AG04449 (cell line): ENCODE measurements at regions not wholly inside any gene's neighbourhood (a gene's known extent, or its start where the extent isn't known, plus 50 kb on each side); places are given as distances from the start of the nearest gene placed in this dataset.

Experiments
- CTCF ChIA-PET: fragments of 350-600 bp; formaldehyde crosslinking; extraction: SDS; loops from one replicate; lab custom pipeline; 2021; ENCODE audit warnings: antibody characterized with exemption; lab: Yijun Ruan, JAX
- POLR2A ChIA-PET: fragments of 400-600, 350-600 bp; formaldehyde crosslinking; extraction: SDS; loops from one replicate; lab custom pipeline; 2020; ENCODE audit warnings: antibody characterized with exemption, inconsistent platforms; lab: Yijun Ruan, JAX
- DNase-seq: peaks from one replicate; pipeline ENCODE4 v3.0.0-alpha.2; 2010; ENCODE audit warnings: low read depth, low spot score
- H3K4me3 ChIP-seq: 2 replicates; pipeline ENCODE4 v1.5.1; 2011; ENCODE audit warnings: low read depth, mild to moderate bottlenecking, control low read depth, low read length
- TF ChIP-seq, protein P1 (sequence below): IDR thresholded peaks from one replicate; pipeline ENCODE4 v1.5.1; 2011; ENCODE audit warnings: mild to moderate bottlenecking, moderate library complexity, low read length, control low read depth, inconsistent platforms; ENCODE audit not compliant: insufficient read depth; ENCODE audit errors: missing control alignments

DNA sequence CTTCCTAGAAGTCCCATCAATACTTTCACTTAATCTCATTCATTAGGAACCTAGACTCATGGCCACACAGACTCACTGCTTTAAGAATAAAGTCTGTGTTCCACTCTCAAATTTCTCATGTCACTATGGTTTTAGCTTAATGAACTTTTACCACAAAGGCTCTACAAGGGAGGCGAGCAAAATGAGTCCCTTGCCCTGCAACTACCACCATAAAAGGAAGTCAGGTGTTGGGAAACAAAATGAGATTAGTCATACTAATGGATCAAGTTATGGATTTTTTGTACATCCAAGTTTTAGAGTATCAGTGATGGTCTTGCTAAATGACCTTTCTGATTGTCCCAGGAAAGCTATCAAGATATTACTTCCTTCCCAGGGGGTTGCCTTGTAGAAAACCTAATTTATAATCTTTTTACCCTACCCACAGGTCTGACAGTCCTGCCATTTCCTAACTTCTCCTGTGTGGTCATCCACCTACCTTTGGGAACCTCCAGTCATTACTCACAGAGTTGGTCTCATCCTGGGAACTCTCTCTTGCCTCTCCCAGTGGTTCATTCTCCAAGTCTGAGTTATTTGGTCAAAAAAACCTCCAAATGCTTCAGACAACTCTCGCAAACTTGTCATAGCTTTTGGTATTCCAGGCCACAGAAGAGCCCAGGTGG is 51.8 kb upstream of the SLC16A1 start:
- ChIA-PET POLR2A (no interaction called here), CTCF (interaction anchor here (1.1 kb wide), 1 partner anchor 199 kb away, joined by 3 read pairs; no protein-coding TSS in a partner anchor)
- TF ChIP-seq, protein P1, sequence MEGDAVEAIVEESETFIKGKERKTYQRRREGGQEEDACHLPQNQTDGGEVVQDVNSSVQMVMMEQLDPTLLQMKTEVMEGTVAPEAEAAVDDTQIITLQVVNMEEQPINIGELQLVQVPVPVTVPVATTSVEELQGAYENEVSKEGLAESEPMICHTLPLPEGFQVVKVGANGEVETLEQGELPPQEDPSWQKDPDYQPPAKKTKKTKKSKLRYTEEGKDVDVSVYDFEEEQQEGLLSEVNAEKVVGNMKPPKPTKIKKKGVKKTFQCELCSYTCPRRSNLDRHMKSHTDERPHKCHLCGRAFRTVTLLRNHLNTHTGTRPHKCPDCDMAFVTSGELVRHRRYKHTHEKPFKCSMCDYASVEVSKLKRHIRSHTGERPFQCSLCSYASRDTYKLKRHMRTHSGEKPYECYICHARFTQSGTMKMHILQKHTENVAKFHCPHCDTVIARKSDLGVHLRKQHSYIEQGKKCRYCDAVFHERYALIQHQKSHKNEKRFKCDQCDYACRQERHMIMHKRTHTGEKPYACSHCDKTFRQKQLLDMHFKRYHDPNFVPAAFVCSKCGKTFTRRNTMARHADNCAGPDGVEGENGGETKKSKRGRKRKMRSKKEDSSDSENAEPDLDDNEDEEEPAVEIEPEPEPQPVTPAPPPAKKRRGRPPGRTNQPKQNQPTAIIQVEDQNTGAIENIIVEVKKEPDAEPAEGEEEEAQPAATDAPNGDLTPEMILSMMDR: no peak
- H3K4me3 ChIP-seq: no peak overlapping the region
- DNase-seq: no peak

DNA sequence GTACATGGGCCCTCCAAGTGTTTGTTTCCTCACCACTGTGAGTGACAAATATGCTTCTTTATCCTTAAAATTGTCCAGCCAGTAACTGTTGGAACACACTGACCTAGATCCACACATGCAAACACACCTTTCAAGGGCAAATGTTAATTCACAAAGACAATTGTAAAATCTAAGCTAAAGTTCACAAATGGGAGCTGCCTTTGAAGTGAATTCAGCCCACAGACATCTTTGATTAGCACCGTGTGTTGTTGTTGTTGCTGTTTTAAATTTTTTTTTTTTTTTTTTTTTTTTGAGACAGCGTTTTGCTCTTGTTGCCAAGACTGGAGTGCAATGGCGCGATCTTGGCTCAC is 52.3 kb upstream of the SLC16A1 start:
- CTCF ChIA-PET: no interaction called here
- TF ChIP-seq, protein P1: no peak
- H3K4me3 ChIP-seq: no peak overlapping the region
- no peak for DNase-seq
- POLR2A ChIA-PET: no interaction called here

DNA sequence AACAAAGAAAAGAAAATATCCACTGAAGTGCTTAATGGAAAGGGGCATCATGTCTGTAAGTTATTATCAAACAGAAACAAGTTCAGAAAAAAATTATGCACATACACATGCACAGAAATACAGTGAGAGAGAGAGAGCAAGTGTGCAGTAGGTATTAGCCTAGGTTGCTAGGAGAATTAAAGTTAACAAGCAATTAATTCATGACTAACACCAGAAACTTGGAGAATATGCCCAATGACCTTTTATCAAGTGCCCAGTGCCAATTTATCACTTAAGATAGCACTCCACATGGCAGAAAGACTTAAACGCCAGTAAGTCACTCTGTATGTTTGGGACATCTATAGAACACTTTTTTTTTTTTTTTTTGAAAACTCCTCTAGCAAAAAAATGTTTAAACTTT is 56.2 kb upstream of the SLC16A1 start:
- ChIA-PET POLR2A (no interaction called here), CTCF (no interaction called here)
- no peak overlapping the region for H3K4me3 ChIP-seq
- TF ChIP-seq, protein P1: no peak
- no peak for DNase-seq

DNA sequence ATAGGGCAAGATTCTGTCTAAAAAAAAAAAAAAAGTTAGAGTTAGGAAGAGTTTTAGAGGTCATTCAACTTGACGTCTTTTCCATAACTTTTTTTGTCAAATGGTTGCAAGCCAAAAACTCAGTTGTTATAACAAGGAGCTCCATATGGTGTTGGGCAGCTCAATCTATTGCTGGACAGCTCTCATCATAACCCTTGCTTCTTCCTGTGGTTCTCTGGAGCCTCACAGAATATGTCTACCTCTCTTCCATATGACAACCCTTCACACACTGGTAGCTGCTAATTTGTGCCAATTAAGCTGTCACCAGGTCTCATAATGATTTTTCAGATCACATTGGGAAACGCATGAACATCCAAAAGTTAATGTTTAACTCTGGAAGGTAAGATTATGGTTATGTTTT is 57.8 kb upstream of the SLC16A1 start:
- POLR2A ChIA-PET: no interaction called here
- TF ChIP-seq, protein P1: no peak
- CTCF ChIA-PET: no interaction called here

DNA sequence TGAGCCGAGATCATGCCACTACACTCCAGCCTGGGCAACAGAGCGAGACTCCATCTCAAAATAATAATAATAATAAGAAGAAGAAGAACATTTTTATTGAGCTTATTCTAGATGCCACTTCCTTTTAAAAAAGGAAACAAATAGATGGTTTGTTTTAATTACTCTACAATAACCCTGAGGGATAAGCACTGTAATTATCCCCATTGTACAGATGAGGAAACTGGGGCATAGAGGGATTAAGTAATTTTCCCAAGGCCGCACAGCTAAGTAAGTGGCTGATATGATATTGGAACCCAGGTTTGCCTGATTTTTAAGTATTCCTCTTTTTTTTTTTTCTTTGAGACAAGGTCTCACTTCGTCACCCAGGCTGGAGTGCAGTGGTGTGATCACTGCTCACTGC is 58.5 kb upstream of the LRIG2 start:
- CTCF ChIA-PET: no interaction called here
- POLR2A ChIA-PET: no interaction called here
- no peak for DNase-seq
- no peak overlapping the region for H3K4me3 ChIP-seq
- TF ChIP-seq, protein P1: no peak

More for the DNA sequence above, 57.8 kb upstream of the SLC16A1 start:
- no peak for DNase-seq
- no peak overlapping the region for H3K4me3 ChIP-seq

DNA sequence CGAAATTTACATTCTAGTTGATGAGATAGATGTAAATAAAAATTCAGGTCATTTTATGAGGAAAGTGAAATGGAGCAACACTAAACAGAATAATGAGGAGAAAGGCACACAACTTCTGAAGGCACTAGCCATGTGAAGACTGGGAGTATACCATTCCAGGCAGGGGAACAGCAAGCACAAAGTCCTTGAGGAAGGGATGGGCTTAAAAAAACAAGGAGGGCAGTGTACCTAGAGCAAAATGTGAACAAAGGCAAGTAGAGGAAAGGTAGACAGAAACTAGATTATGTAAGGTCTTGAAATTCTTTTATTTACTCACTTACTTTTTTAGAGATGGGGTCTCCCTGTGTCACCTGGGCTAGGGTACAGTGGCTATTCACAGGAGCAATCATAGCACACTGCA is 54.1 kb upstream of the LRIG2 start:
- POLR2A ChIA-PET: no interaction called here
- H3K4me3 ChIP-seq: no peak overlapping the region
- CTCF ChIA-PET: no interaction called here
- TF ChIP-seq, protein P1: no peak
- DNase-seq: no peak
